ENCODE measurements at regions not wholly inside any gene's neighbourhood (a gene's known extent, or its start where the extent isn't known, plus 50 kb on each side); places are given as distances from the start of the nearest gene placed in this dataset.

DNA sequence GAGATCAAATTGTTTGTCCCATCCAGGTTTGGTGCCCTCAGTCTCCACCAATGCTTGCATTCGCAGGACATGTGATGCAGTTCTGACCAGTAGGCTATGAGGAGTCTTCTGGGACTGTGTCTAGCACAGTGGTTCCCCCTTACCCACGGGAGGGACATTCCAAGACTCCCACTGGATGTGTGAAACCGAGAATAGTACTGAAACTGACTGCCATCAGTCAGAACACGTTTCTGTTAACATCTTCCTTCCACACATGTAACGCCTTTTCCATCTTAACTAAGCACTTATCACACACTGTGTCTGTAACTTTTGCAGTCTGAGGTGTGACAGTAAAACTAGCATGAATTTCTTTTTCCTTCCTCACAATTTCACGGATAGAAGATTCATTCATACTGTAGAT, 74.7 kb downstream of the PTTG1 start:
- TF ChIP-seq ZNF384 (IDR thresholded peaks at IDR 0.05) (no peak), SUZ12 (IDR thresholded peaks at IDR 0.05) (no peak), SP1 (IDR thresholded peaks at IDR 0.05) (no peak), FOXA1 (IDR thresholded peaks at IDR 0.05) (no peak), FOXM1 (IDR thresholded peaks at IDR 0.05; ENCODE audit: borderline replicate concordance) (no peak), ARNT (IDR thresholded peaks at IDR 0.05) (no peak), FOXK2 (IDR thresholded peaks at IDR 0.05) (no peak)
